ENCODE measurements at regions not wholly inside any gene's neighbourhood (a gene's known extent, or its start where the extent isn't known, plus 50 kb on each side); places are given as distances from the start of the nearest gene placed in this dataset.

DNA sequence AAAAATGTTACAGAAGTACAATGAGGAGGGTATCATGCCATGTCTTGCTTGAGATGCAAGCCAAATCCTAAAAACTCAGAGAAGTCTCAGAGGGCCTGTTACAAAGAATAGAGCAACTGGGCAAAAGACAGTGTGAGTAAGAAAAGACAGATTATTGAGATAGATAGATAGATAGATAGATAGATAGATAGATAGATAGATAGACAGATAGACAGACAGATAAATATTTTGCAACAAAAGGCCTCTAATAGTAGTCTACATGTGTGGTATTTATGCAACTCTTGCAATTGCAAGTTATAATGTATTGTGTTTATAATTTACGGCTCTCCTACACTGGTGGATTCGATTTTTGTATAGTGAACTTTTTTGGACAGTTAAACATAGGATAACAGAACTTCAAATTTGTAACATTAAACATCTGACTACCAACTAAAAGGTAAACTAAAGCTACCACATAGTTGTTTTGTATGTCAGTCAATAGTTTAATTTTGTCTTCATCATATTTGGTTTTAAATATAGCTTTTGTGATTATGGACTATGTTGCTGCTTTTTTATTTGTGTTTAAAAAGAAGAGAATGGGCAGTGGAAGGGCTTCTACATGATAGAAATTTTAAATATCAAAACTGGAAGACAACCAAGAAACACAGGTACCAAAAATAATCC, 740.7 kb upstream of the LRRTM4 start:
- TF ChIP-seq, protein P1, sequence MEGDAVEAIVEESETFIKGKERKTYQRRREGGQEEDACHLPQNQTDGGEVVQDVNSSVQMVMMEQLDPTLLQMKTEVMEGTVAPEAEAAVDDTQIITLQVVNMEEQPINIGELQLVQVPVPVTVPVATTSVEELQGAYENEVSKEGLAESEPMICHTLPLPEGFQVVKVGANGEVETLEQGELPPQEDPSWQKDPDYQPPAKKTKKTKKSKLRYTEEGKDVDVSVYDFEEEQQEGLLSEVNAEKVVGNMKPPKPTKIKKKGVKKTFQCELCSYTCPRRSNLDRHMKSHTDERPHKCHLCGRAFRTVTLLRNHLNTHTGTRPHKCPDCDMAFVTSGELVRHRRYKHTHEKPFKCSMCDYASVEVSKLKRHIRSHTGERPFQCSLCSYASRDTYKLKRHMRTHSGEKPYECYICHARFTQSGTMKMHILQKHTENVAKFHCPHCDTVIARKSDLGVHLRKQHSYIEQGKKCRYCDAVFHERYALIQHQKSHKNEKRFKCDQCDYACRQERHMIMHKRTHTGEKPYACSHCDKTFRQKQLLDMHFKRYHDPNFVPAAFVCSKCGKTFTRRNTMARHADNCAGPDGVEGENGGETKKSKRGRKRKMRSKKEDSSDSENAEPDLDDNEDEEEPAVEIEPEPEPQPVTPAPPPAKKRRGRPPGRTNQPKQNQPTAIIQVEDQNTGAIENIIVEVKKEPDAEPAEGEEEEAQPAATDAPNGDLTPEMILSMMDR (IDR thresholded peaks at IDR 0.05): no peak
- TF ChIP-seq POLR2A (IDR thresholded peaks at IDR 0.05): no peak
